H9 (cell line): ENCODE measurements at regions not wholly inside any gene's neighbourhood (a gene's known extent, or its start where the extent isn't known, plus 50 kb on each side); places are given as distances from the start of the nearest gene placed in this dataset.

Source experiments
- DNase-seq: peaks from one replicate; pipeline ENCODE4 v3.0.0-alpha.2; 2017
- H2AFZ ChIP-seq: one replicate; pipeline ENCODE4 v1.6.1; 2013; ENCODE audit warnings: mild to moderate bottlenecking, low read length, control low read depth, moderate library complexity
- H2AK5ac ChIP-seq: 2 replicates; pipeline ENCODE4 v1.6.1; 2013; ENCODE audit warnings: low read length, control low read depth, mixed read lengths; ENCODE audit not compliant: insufficient read length
- H2BK120ac ChIP-seq: one replicate; pipeline ENCODE4 v1.6.1; 2013; ENCODE audit warnings: low read depth, mild to moderate bottlenecking, low read length, control low read depth, inconsistent platforms; ENCODE audit not compliant: poor library complexity, severe bottlenecking
- H2BK12ac ChIP-seq: 2 replicates; pipeline ENCODE4 v1.6.1; 2013; ENCODE audit warnings: low read length, control low read depth, mixed read lengths, low read depth; ENCODE audit not compliant: insufficient read length
- H2BK15ac ChIP-seq: 2 replicates; pipeline ENCODE4 v1.6.1; 2013; ENCODE audit warnings: low read depth, low read length, control low read depth
- H2BK20ac ChIP-seq: one replicate; pipeline ENCODE4 v1.6.1; 2013; ENCODE audit warnings: low read depth, mild to moderate bottlenecking, low read length, control low read depth, inconsistent platforms; ENCODE audit not compliant: poor library complexity, severe bottlenecking
- H2BK5ac ChIP-seq: 2 replicates; pipeline ENCODE4 v1.6.1; 2013; ENCODE audit warnings: low read length, control low read depth, mixed read lengths; ENCODE audit not compliant: insufficient read length
- H3K14ac ChIP-seq: 2 replicates; pipeline ENCODE4 v1.6.1; 2013; ENCODE audit warnings: low read length, control low read depth; ENCODE audit not compliant: insufficient read depth
- H3K18ac ChIP-seq: 2 replicates; pipeline ENCODE4 v1.6.1; 2013; ENCODE audit warnings: low read depth, mild to moderate bottlenecking, mixed read lengths, low read length, control low read depth; ENCODE audit not compliant: insufficient read length
- H3K23ac ChIP-seq: 2 replicates; pipeline ENCODE4 v1.6.1; 2013; ENCODE audit warnings: low read length, control low read depth, mixed read lengths, low read depth; ENCODE audit not compliant: insufficient read length
- H3K23me2 ChIP-seq: 2 replicates; pipeline ENCODE4 v1.6.1; 2013; ENCODE audit warnings: low read depth, mild to moderate bottlenecking, mixed read lengths, low read length, control low read depth; ENCODE audit not compliant: insufficient read length, poor library complexity, severe bottlenecking
- H3K27ac ChIP-seq: 2 replicates; pipeline ENCODE4 v1.5.1; 2013; ENCODE audit warnings: low read length, control low read depth, mixed read lengths, low read depth; ENCODE audit not compliant: insufficient read length
- H3K27me3 ChIP-seq: 2 replicates; pipeline ENCODE4 v1.6.1; 2013; ENCODE audit warnings: low read length, control low read depth, inconsistent platforms; ENCODE audit not compliant: insufficient read depth
- H3K4ac ChIP-seq: 2 replicates; pipeline ENCODE4 v1.6.1; 2013; ENCODE audit warnings: low read depth, mild to moderate bottlenecking, control low read depth, inconsistent platforms, low read length, moderate library complexity
- H3K4me1 ChIP-seq: 2 replicates; pipeline ENCODE4 v1.6.1; 2013; ENCODE audit warnings: low read length, control low read depth, inconsistent platforms; ENCODE audit not compliant: insufficient read depth
- H3K4me2 ChIP-seq: 2 replicates; pipeline ENCODE4 v1.6.1; 2013; ENCODE audit warnings: low read length, control low read depth, mixed read lengths; ENCODE audit not compliant: insufficient read length, insufficient read depth
- H3K56ac ChIP-seq: 2 replicates; pipeline ENCODE4 v1.6.1; 2013; ENCODE audit warnings: low read depth, mild to moderate bottlenecking, mixed read lengths, low read length, control low read depth; ENCODE audit not compliant: insufficient read length
- H3K79me1 ChIP-seq: 2 replicates; pipeline ENCODE4 v1.6.1; 2013; ENCODE audit warnings: low read depth, mild to moderate bottlenecking, moderate library complexity, low read length, control low read depth, inconsistent platforms; ENCODE audit not compliant: insufficient read depth, poor library complexity, severe bottlenecking
- H3K79me2 ChIP-seq: 2 replicates; pipeline ENCODE4 v1.6.1; 2013; ENCODE audit warnings: low read length, control low read depth, inconsistent platforms; ENCODE audit not compliant: insufficient read depth
- H3K9ac ChIP-seq: 2 replicates; pipeline ENCODE4 v1.6.1; 2013; ENCODE audit warnings: low read length, control low read depth, mixed read lengths; ENCODE audit not compliant: insufficient read length; ENCODE audit errors: extremely low read depth
- H3K9me3 ChIP-seq: one replicate; pipeline ENCODE4 v1.6.1; 2013; ENCODE audit warnings: low read depth, low read length, inconsistent platforms; ENCODE audit not compliant: control insufficient read depth
- H3T11ph ChIP-seq: one replicate; pipeline ENCODE4 v1.6.1; 2013; ENCODE audit warnings: mild to moderate bottlenecking, low read length, control low read depth, inconsistent platforms
- H4K20me1 ChIP-seq: one replicate; pipeline ENCODE4 v1.6.1; 2013; ENCODE audit not compliant: control insufficient read depth, insufficient read length, insufficient read depth
- H4K5ac ChIP-seq: 2 replicates; pipeline ENCODE4 v1.6.1; 2013; ENCODE audit warnings: low read depth, mild to moderate bottlenecking, mixed read lengths, low read length, control low read depth; ENCODE audit not compliant: insufficient read length
- H4K8ac ChIP-seq: replicated peaks from 2 replicates; pipeline ENCODE4 v1.6.1; 2013; ENCODE audit warnings: low read length, control low read depth, mixed read lengths, low read depth; ENCODE audit not compliant: insufficient read length
- H4K91ac ChIP-seq: 2 replicates; pipeline ENCODE4 v1.6.1; 2013; ENCODE audit warnings: low read depth, mild to moderate bottlenecking, moderate library complexity, mixed read lengths, low read length, control low read depth; ENCODE audit not compliant: insufficient read length
- H3K27ac Mint-ChIP-seq, 3 experiments: 2 replicates in 2 of 3; 3 replicates in 1 of 3; pipeline ENCODE4 v1.8.0; 2020 to 2021; ENCODE audit warnings: mixed read lengths in 3 of 3, mild to moderate bottlenecking in 1 of 3, moderate library complexity in 1 of 3
- H3K27me3 Mint-ChIP-seq: 2 replicates; pipeline ENCODE4 v1.8.0; 2021; ENCODE audit warnings: low read depth, mild to moderate bottlenecking, moderate library complexity, mixed read lengths
- H3K36me3 Mint-ChIP-seq, 3 experiments: 2 replicates in 2 of 3; 3 replicates in 1 of 3; pipeline ENCODE4 v1.8.0; 2020 to 2021; ENCODE audit warnings: low read depth in 3 of 3, mixed read lengths in 3 of 3; ENCODE audit not compliant: insufficient read depth in 1 of 3
- H3K4me1 Mint-ChIP-seq, 2 experiments: 2 replicates each; pipeline ENCODE4 v1.8.0; 2020; ENCODE audit warnings: mixed read lengths in 2 of 2
- H3K4me3 Mint-ChIP-seq, 2 experiments: 2 replicates in 1 of 2; 3 replicates in 1 of 2; pipeline ENCODE4 v1.8.0; 2020 to 2021; ENCODE audit warnings: mild to moderate bottlenecking in 2 of 2, mixed read lengths in 2 of 2, moderate library complexity in 1 of 2
- H3K9me3 Mint-ChIP-seq, 2 experiments: 2 replicates in 1 of 2; 3 replicates in 1 of 2; pipeline ENCODE4 v1.8.0; 2020; ENCODE audit warnings: mild to moderate bottlenecking in 2 of 2, mixed read lengths in 2 of 2, moderate library complexity in 1 of 2
- WGBS: extraction: QIAGEN DNeasy Blood & Tissue Kit; methylation state at CpG from one replicate; pipeline ENCODE4 v1.1.7; 2013; ENCODE audit warnings: missing lambda C conversion rate, low lambda C conversion rate, mixed read lengths; ENCODE audit not compliant: insufficient read length; ENCODE audit errors: extremely low coverage; 5-methylcytosine and 5-hydroxymethylcytosine counted together
- TF ChIP-seq, protein P1 (sequence below): fragments of 200-600 bp; sonication (generic); conservative IDR thresholded peaks from 3 replicates; pipeline ENCODE4 v1.8.0; 2021; ENCODE audit warnings: antibody characterized with exemption, mild to moderate bottlenecking

- TF ChIP-seq, protein P1, sequence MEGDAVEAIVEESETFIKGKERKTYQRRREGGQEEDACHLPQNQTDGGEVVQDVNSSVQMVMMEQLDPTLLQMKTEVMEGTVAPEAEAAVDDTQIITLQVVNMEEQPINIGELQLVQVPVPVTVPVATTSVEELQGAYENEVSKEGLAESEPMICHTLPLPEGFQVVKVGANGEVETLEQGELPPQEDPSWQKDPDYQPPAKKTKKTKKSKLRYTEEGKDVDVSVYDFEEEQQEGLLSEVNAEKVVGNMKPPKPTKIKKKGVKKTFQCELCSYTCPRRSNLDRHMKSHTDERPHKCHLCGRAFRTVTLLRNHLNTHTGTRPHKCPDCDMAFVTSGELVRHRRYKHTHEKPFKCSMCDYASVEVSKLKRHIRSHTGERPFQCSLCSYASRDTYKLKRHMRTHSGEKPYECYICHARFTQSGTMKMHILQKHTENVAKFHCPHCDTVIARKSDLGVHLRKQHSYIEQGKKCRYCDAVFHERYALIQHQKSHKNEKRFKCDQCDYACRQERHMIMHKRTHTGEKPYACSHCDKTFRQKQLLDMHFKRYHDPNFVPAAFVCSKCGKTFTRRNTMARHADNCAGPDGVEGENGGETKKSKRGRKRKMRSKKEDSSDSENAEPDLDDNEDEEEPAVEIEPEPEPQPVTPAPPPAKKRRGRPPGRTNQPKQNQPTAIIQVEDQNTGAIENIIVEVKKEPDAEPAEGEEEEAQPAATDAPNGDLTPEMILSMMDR, result no peak
- Histone ChIP-seq H4K20me1 (no peaks in the 10 kb centered on the region), H3K56ac (no peak overlapping the region), H3K4me2 (no peak overlapping the region), H4K8ac (no peak overlapping the region), H3K9me3 (no peaks in the 10 kb centered on the region), H3K27ac (no peak overlapping the region), H2BK20ac (no peak overlapping the region), H3K79me2 (no peaks in the 10 kb centered on the region), H4K91ac (no peak overlapping the region), H2BK5ac (no peak overlapping the region), H3K18ac (no peak overlapping the region), H4K5ac (no peak overlapping the region), H2BK15ac (no peak overlapping the region), H2BK120ac (no peak overlapping the region), H3K23me2 (no peaks in the 10 kb centered on the region), H3K9ac (no peak overlapping the region), H3T11ph (no peak overlapping the region), H3K27me3 (no peaks in the 10 kb centered on the region), H2BK12ac (no peak overlapping the region), H2AFZ (no peak overlapping the region), H3K4ac (no peak overlapping the region), H2AK5ac (no peak overlapping the region), H3K23ac (no peak overlapping the region), H3K79me1 (no peaks in the 10 kb centered on the region), H3K14ac (no peak overlapping the region), H3K4me1 (no peaks in the 10 kb centered on the region; the same call in 1 of the 2 replicates)
- no peak overlapping the region for H3K27ac Mint-ChIP-seq
- no peak overlapping the region for H3K4me3 Mint-ChIP-seq
- H3K36me3 Mint-ChIP-seq, result peaks cover 0 to 8% (median 7%) of the 10 kb centered on the region in 3 experiments; a peak in 6 of 7 replicates
- no peaks in the 10 kb centered on the region for H3K27me3 Mint-ChIP-seq
- H3K4me1 Mint-ChIP-seq, result peaks cover 30 to 36% of the 10 kb centered on the region in 2 experiments
- peaks cover 4 to 5% of the 10 kb centered on the region in 2 experiments; a peak in 3 of 5 replicates for H3K9me3 Mint-ChIP-seq
- DNase-seq, result no peak
- whole genome bisulfite sequencing, result no CpG with 5 or more reads among the region's 2 CpGs
Measured at GRCh38 chr3:86239946-86240345, 751.0 kb downstream of the VGLL3 start.
